ENCODE measurements at regions not wholly inside any gene's neighbourhood (a gene's known extent, or its start where the extent isn't known, plus 50 kb on each side); places are given as distances from the start of the nearest gene placed in this dataset.

GRCh38 chr2:217293607-217294006 is 433.7 kb upstream of the TNP1 start:
- TF ChIP-seq ELF4 (IDR thresholded peaks at IDR 0.05) (no peak), SP1 (IDR thresholded peaks at IDR 0.05) (no peak), SUZ12 (IDR thresholded peaks at IDR 0.05) (no peak), FOXM1 (IDR thresholded peaks at IDR 0.05; ENCODE audit: borderline replicate concordance) (no peak), HDGF (IDR thresholded peaks at IDR 0.05; ENCODE audit: borderline replicate concordance) (no peak), NFRKB (IDR thresholded peaks at IDR 0.05) (no peak), CTBP1 (IDR thresholded peaks at IDR 0.05; ENCODE audit: borderline replicate concordance) (no peak), BHLHE40 (IDR thresholded peaks at IDR 0.05; ENCODE audit: borderline replicate concordance) (no peak), ZNF384 (IDR thresholded peaks at IDR 0.05) (no peak), ARNT (IDR thresholded peaks at IDR 0.05) (no peak), FOXK2 (IDR thresholded peaks at IDR 0.05) (no peak)

Measured in HEK293T (cell line).